NCI-H2107 treated with DMSO at 0.1 percent for 48 hours (cell line): ENCODE measurements at regions not wholly inside any gene's neighbourhood (a gene's known extent, or its start where the extent isn't known, plus 50 kb on each side); places are given as distances from the start of the nearest gene placed in this dataset.
"Not testable (repeated sequence)": the region's sequence is repeated elsewhere in the genome, so short reads cannot be mapped to it uniquely, and the experiment has no call there.

Experiments used
- DNase-seq: peaks from one replicate; lab custom pipeline; 2025; ENCODE audit not compliant: unreplicated experiment; lab: John Stamatoyannopoulos, UW

DNA sequence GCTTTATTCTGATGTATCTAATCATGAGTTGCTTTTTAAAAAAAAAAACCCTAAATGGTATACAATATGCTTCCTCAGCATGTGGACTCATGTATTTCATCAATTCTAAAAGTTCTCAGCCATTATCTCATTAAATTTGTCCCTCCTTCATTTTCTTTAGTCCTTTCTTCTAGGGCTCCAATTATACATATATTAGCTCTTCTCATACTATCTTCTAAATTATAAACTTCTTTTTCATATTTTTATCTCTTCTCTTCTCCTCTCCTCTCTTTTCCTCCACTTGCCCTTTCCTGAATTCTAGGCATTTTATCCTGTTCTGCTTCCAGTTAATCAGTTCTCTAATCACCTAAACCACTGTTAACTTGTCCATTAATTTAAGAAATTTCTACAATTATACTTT lies 55.0 kb upstream of the IL33 start:
- no peak for DNase-seq

DNA sequence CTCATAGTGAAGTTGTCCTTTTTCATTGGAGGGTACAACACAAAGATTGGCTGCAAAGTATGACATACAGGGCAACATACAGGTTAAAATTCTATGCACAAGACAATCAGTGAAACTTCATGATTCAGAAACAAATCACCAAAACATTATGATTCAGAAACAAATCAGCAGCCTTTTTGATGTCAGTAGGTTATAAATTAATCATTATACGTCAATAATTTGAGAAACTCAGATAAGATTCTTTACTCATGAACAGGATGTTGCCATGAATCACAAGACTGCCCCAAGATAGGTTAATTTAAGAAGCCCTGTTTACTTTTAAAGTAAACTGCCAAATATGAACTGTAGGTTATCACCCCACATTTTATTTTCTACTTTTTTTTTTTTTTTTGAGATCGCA lies 62.2 kb upstream of the IL33 start:
- DNase-seq: no peak

DNA sequence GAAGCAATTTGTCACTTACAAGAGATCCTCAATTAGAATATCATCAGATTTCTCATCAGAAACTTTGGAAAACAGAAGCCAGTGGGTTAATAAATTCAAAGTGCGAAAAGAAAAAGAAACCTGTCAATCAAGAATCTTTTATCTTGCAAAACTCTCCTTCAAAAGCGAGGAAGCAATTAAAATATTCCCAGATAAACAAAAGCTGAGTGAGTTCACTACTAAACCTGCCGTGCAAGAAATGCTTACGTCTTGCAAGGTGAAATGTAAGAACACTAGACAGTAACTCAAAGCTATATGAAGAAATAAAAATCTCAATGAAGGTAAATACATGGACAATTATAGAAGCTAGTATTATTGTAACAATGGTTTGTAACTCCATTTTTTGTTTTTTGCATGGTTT lies 62.8 kb upstream of the IL33 start:
- no peak for DNase-seq

- DNase-seq: no peak
Measured at GRCh38 chr9:6150483-6150882, 65.1 kb upstream of the IL33 start.

GRCh38 chr9:6149315-6149714 lies 66.3 kb upstream of the IL33 start:
- DNase-seq: no peak

DNA sequence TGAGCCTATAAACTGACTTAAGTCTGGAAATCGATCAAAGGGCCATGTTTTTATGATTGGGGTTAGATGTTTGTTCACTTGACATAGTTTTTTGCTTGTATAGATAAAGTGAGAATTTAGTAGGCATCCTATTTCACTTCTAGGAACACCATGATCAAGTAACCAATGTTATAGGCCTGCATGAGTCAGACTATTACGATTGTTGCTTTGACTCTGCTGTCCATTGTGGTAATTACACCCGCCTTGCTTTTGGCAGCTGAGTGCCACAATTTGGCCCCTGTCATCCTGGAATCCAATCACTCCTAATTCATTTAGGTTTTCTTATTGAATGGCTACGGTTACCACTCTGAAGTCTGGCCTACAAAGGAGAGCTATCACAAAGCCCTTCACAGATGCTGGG lies 67.8 kb upstream of the IL33 start:
- DNase-seq: no peak

- DNase-seq: no peak
Measured at GRCh38 chr9:6144947-6145346, 70.7 kb upstream of the IL33 start.

DNA sequence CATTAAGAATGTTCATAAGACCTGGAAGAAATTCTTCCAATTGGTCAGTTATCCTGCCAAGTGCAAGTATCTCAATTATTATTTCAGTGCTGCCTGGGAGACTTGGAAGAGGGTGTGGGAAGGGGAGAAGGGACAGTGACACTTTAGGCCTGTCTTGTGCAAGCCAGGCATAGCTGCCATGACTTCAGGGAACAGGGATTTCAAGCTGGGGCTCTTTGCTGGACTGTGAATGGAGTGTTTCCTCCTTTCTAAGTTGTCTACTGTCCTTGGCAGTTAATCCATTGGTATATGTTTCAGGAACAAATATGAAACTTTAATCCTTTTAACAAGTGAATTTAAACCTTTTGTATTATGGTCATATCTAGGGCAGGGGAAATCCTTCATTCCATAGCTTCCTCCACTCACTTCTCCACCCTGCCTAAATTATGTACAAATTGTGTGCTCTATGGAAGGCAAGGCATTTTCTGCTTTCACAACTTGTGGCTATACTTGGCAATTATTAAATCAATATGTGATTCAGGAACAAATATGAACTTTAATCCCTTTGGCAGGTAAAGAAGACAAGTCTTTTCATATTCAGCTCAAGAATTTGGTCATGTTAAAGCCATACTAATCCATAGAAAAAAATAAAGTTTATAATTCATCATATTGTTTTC lies 72.7 kb upstream of the IL33 start:
- no peak for DNase-seq

DNA sequence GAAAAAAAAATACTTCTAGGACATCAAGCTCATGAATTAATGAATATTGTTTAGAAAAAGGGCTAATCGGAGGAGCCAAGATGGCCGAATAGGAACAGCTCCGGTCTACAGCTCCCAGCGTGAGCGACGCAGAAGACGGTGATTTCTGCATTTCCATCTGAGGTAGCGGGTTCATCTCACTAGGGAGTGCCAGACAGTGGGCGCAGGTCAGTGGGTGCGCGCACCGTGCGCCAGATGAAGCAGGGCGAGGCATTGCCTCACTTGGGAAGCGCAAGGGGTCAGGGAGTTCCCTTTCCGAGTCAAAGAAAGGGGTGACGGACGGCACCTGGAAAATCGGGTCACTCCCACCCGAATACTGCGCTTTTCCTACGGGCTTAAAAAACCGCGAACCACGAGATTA lies 79.8 kb upstream of the IL33 start:
- not testable (repeated sequence) for DNase-seq

- DNase-seq: no peak
Measured at GRCh38 chr9:6134661-6135180, 80.9 kb upstream of the IL33 start.

- no peak for DNase-seq
Measured at GRCh38 chr9:6133346-6134063, 82.1 kb upstream of the IL33 start.

DNA sequence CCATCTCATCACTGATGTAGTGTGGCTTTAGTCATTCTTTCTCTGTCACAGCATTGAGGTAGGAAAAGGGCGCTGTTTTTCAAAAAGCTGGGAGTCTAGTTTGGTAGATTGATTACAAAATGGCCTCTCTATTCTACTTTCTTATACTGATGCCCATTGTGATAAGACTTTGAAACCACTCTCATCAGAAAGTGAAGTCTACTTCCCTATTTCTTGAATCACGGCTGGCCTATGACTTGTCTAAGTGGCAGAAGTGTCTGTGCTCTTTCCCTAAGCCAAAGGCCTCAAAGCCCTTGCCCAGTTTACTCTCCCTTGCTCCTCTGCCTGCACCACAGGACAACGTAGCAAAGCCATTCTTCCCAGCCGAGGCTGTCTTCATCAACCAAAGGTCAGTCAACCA lies 83.0 kb upstream of the IL33 start:
- no peak for DNase-seq

DNA sequence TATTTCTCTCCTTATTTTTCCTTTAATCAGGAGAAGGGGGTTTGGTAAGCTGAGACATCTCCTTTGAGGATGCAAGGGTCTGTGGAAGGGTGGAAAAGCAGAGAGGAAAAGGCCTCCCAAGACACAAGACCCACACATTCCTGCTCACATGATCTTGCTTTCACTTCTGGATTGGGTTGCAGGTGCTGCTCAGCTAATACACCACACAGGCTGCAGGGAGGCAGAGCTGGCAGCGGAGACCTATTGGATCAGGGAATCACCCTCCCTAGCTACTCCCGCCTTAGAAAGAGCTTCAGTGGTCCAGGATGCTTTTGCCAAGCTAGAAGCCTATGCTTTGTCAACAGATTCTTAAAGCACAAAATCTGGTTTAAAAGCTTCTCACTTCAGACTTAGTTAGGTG lies 87.6 kb upstream of the IL33 start:
- no peak for DNase-seq

GRCh38 chr9:6126377-6126776 lies 89.2 kb upstream of the IL33 start:
- no peak for DNase-seq

DNA sequence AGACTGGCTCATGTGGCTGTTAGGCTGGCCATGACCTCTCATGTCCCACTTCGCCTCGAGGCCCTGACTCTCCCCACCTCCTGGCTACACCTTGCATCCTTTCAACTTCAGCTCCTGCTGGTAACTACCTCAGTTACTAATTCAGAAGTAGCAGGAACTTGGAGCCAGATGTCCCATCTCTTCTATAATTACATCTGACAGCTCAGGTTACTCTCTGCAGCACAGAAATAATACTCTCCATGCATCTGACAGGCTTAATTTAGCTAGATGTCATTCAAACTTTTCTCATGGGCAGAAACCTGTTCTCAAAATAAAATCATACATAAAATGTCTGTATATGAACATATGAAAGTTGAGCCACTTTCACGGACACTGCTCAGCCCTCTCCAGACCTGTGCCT lies 92.2 kb upstream of the IL33 start:
- no peak for DNase-seq

- DNase-seq: no peak
Measured at GRCh38 chr9:6121707-6122106, 93.9 kb upstream of the IL33 start.

GRCh38 chr9:6114424-6114823 lies 99.0 kb upstream of the RANBP6 start:
- DNase-seq: no peak

GRCh38 chr9:6113819-6114218 lies 98.4 kb upstream of the RANBP6 start:
- DNase-seq: no peak

DNA sequence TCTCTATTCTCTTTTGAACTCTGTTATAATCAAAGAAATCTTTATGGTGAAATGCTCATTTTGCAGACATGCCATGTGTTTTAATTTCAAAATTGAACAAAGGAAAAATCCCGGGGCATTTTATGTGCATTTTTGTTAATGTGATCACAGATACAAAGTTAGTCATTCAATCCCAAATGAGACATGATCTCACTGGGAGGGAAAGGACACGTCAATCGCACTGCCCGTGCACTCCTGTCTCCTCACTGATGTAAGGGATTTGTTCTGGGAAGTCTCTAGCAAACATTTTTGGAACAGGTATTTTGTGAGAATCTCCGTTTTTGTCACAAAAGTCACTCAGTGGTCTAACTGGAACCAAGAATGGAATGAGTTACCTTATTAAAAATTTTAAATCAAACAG lies 97.9 kb upstream of the RANBP6 start:
- DNase-seq: no peak

DNA sequence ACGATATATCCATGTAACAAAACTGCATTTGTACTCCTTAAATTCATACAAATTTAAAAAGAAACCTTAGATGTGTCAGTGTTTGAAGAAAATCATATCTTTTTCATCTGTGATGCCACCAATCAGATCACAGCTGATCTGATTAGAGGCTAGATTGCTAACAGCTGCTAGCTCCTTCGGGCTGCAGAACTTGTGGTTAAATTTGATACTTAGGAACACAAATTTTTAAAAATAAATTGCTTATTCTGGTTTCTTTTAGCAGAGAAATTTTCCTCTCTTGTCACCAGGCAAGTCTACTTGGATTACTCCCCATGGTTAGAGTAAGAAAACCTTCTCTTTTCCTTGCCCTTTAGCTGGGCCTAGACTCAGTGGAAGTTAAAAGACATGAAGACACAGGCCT lies 94.6 kb upstream of the RANBP6 start:
- no peak for DNase-seq

- no peak for DNase-seq
Measured at GRCh38 chr9:6109571-6109970, 94.1 kb upstream of the RANBP6 start.

- DNase-seq: peak; percentile 37
Measured at GRCh38 chr9:6106711-6107339, 91.4 kb upstream of the RANBP6 start.
